Suppressor macrophage treated with lipopolysaccharide for 4 hours (primary cell): ENCODE measurements at regions not wholly inside any gene's neighbourhood (a gene's known extent, or its start where the extent isn't known, plus 50 kb on each side); places are given as distances from the start of the nearest gene placed in this dataset.
"Not testable (repeated sequence)": the region's sequence is repeated elsewhere in the genome, so short reads cannot be mapped to it uniquely, and the experiment has no call there.

ENCODE experiments used
- DNase-seq: peaks from one replicate; pipeline ENCODE4 v3.0.0-alpha.2; 2020

DNA sequence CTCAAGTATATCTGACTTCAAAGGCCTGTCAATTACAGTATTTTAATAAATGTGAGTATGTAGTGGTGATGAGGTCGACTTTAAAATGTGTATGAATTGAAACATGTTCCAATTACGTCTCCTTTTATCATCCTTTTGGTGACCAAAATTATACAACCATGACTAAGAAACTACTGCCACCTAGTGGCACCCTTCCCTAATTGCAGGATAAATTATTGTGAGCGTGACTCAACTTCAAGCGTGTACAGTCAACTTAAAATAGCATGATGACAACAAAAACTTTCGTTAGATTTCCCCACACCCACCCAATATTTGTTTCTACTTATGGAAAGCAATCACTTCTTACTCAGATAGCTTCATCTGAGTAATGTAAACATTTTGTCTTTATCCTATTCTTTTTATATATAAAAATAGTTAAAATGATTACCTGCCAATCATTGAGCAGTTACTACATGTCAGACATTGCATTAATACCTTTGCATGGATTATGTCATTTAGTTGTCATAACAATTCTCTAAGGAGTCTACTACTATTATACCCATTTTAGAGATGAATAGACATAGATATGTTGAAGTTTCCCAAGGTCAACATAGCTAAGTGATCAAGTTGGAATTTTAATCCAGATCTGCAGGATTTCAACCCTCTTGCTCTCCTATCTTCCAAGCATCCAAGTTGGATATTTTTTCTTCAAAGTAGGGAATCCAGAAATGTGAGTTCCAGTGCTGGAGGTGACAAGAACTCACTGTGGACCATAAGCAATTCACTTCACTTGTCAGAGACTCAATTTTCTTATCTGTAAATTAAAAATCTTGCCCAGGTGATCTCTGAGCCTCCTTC, 106.0 kb downstream of the MEX3B start:
- DNase-seq: peak; percentile 63

DNA sequence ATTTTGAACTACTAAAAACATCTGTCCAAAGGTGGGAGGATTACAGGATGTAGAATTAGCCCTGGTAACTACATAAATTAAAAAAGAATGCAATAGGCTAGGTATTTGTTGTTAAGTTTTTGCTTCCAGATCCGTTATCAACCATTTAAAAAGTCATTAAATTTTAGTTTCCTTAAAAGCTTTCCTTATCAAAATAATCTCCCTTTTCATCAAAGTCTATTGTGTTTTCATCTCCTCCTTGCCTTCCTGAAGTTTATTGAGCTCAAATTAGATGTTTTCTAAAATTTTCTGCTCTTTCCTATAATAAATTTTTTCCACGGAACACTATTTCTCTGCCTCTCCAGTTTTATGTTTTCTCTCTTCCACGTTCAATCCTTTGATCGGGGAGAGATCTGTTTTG, 108.6 kb downstream of the MEX3B start:
- no peak for DNase-seq

- DNase-seq: no peak
These were observed 115.0 kb downstream of the MEX3B start for GRCh38 chr15:81930582-81931369.

DNA sequence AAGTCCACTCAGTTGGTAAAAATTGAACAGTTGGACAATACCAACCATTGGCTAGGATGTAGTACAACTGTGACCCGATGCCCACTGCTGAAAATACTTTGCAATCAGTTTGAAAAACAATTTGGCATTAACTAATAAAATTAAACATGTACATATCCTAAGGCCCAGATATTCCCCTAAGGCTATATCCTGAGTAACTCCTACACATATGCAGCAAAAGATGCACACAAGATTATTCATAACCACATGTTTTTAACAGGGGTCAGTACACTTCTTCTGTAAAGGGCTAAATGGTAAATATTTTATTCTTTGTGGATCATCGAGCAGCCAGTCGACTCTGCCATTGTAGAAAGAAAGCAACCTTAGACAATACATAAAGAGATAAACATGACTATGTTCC, 116.3 kb downstream of the MEX3B start:
- no peak for DNase-seq

- no peak for DNase-seq
These were observed 118.8 kb downstream of the MEX3B start for GRCh38 chr15:81926981-81927380.

- DNase-seq: no peak
These were observed 121.1 kb downstream of the MEX3B start for GRCh38 chr15:81924729-81925128.

GRCh38 chr15:81923561-81924350, 122.1 kb downstream of the MEX3B start:
- DNase-seq: no peak

- no peak for DNase-seq
These were observed 123.7 kb downstream of the MEX3B start for GRCh38 chr15:81922143-81922542.

DNA sequence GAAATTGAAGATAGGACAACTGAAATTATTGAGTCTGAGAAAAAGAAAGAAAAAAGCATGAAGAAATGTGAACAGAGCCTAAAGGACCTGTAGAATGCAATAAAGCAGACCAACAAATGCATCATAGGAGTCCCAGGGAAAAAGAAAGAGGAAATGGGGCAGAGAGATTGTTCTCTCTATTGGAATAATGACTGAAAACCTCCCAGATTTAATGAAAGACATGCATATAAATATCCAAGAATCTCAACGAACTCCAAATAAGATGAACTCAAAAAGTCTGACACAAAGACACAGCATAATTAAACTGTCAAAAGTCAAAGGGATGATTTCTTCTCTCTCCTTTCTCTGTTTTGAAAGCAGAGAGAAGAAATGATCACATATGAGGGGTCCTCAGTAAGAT, 124.7 kb downstream of the MEX3B start:
- DNase-seq: no peak

GRCh38 chr15:81918767-81919166, 127.1 kb downstream of the MEX3B start:
- not testable (repeated sequence) for DNase-seq

DNA sequence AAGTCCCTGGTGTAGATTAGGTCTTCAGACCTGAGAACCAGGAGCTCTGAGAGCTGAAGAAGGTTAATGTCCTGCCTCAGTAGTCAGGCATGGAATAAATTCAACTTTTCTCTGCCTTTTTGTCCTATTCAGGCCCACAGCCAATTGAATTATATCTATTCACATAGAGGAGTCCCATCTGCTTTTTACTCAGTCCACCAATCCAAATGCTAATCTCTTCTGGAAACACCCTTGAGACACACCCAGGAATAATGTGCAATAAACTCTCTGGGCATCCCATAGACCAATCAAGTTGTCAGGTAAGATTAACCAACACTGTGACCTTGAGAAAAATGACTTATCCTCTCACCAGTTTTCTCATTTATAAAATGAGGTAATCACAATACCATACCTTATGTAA, 129.4 kb downstream of the MEX3B start:
- no peak for DNase-seq

DNA sequence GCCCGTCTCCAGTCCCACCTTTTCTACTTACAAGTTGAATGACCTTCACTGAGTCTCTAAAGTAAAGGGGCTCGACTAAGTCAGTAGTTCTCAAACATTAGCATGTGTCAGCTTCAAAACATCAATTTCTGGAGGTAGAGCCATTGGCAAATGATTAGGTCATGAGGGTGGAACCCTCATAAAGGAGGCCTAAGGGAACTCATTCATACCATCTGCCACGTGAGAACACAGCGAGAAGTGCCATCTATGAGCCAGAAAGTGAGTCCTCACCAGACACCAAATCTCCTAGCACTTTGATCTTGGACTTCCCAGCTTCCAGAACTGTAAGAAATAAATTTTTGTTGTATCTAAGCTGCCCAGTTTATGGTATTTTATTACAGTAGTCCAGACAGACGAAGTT, 129.8 kb downstream of the MEX3B start:
- no peak for DNase-seq

- DNase-seq: no peak
These were observed 131.0 kb downstream of the MEX3B start for GRCh38 chr15:81914734-81915256.

- DNase-seq: no peak
These were observed 131.5 kb downstream of the MEX3B start for GRCh38 chr15:81914333-81914732.

GRCh38 chr15:81911022-81911971, 134.5 kb downstream of the MEX3B start:
- DNase-seq: no peak

DNA sequence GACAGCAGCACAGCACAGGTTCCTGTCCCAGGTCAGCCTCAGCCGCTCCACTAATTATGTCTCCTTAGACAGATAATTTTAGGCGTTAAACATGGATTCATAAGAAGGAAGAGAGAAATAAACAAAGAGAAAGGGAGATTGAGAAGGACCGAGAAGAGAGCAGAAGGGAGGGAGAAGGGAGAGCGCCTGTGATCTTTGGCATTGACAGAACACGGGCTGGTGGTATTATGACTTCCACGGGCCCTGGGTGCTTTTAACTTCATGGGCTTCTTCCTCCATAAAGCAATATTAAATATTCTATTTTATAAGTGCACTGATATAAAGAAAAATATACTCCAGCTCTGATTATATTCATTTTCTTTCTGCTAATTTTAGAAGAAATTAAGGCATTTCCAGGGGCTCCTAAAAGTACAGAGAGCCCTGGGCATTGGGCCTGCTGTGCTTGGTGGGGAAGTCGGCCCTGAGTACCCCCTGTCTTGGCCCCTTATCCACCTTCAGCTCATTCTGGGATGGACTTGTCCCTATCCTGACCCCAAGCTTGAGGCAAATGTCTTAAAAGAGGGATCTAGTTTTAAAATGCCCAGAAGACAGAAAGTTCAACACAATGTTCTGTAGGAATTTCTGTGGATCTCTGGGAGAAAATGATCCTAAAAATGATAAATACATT, 135.3 kb downstream of the MEX3B start:
- DNase-seq: no peak

DNA sequence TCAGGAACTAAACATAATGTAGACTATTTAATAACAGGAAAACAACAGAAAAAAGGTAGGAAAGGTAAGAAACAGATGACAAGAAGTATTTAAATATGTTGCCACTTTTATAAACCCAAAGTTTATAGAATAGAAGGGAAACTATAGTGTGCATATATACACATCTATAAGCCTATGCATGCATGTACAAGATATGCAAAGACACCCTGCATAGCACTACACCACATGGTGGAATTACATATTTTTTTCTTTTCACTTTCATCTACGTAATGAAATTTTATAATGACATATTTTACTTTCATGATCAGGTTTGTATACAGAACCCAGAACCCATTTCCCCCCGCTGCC, 136.8 kb downstream of the MEX3B start:
- no peak for DNase-seq

DNA sequence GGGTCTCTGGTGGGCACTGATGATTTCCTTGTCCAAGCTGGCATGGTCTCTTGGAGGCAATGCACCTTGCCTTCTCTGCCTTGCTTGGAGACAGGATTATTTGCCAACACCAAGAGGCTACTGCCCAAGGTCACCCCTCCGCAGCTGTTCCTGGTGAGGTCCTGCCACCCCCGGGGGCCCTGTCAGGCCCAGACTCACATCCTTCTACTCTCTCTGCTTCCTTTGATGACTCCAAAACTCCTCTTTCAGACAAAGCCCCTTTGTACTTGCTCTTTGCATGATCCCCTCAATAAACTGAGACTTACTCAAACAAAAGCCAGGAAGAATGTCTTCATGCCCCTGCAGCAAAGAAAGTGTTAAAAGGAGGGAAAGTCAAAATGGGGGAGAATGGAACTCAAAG, 137.7 kb downstream of the MEX3B start:
- DNase-seq: no peak

- no peak for DNase-seq
These were observed 138.3 kb downstream of the MEX3B start for GRCh38 chr15:81907521-81907920.

DNA sequence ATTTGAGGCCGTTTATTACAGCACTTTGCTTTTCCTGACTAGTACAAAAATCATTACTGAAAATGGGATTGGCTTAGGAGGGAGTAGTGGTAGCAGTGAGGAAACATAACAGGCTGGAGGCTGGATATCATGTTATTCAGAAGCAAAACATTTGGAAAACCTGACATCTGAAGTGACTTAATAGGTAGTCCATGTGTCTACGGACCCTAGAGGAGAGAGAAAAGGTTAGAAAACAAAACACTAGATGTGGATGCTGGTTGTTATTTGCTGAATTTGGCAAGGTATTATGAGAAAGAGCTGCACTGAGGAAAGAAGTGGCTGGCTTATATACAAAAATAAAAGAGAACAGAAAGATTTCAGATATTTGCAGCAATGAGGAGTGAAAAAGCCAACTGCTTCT, 139.9 kb downstream of the MEX3B start:
- DNase-seq: no peak

DNA sequence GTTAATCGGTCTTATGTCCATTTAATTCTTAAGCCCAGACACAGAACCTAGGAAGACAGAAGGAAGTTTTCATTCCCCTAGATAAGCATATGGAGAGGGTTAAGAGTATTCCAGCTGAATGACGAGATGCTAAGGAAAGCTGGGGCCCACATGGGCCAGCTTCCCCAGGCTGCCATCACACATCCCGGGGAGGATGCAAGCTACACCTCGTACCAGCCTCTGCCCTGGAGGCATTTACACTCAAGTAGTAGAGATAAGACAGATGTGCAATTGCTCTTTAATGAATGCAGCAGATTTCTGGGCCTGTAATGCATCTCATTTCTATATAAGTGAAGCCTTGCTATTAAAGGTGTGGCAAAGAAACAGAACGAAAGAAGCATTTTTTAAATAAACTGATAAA, 144.5 kb downstream of the MEX3B start:
- DNase-seq: no peak

DNA sequence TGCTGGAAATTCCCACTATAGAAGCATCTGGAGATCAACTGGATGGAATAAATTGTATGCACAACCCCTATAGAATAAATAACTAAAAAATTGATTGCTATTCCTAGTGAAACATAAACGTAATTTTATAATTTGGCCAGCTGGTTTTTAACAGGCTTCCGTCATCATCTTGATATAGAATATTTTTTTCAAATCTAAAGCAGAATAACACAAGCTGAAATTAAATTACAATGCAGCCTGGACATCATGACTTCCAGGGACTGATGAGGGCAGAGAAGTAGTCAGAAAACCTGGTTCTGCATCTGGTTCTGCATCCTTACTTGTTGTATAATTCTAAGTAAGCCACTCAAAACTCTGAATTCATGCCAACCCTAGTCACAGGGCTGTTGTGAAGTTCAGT, 146.1 kb downstream of the MEX3B start:
- DNase-seq: no peak
